GM12878 (cell line): ENCODE measurements at regions not wholly inside any gene's neighbourhood (a gene's known extent, or its start where the extent isn't known, plus 50 kb on each side); places are given as distances from the start of the nearest gene placed in this dataset.

Experiments
- ATAC-seq: fragments of 200-7000 bp; cut with Tn5 transposase; 3 replicates; pipeline ENCODE4 v1.9.1; 2020; ENCODE audit warnings: mild to moderate bottlenecking, moderate library complexity
- BruUV-seq: library from RNA; stranded (reverse); fragments of 400-500 nt; replicated peaks from 2 replicates; lab custom pipeline; 2021; lab: Mats Ljungman, UMichigan
- CTCF ChIA-PET: fragments of 300-600 bp; sonication (Branson Sonifier 250); formaldehyde crosslinking; extraction: SDS; loops from one replicate; lab custom pipeline; 2021; ENCODE audit warnings: inconsistent platforms; lab: Yijun Ruan, JAX
- POLR2A ChIA-PET: fragments of 350-600 bp; formaldehyde crosslinking; extraction: SDS; loops from one replicate; lab custom pipeline; 2021; ENCODE audit warnings: inconsistent platforms; lab: Charles Lee
- RAD21 ChIA-PET: fragments of 300-600 bp; sonication (Branson Sonifier 250); formaldehyde crosslinking; loops from one replicate; lab custom pipeline; 2023; ENCODE audit warnings: antibody characterized with exemption; ENCODE audit not compliant: unreplicated experiment; lab: Charles Lee
- SMC1A ChIA-PET: fragments of 300-600 bp; sonication (Branson Sonifier 250); formaldehyde crosslinking; loops from one replicate; lab custom pipeline; 2023; ENCODE audit not compliant: unreplicated experiment, uncharacterized antibody; lab: Charles Lee
- DNase-seq: peaks from one replicate; pipeline ENCODE4 v3.0.0-alpha.2; 2011; ENCODE audit warnings: low read depth, low spot score
- FAIRE-seq: peaks from 3 replicates; lab custom pipeline; 2011; peaks lifted over from hg19 to GRCh38; lab: Jason Lieb, UNC
- H2AFZ ChIP-seq: 2 replicates; pipeline ENCODE4 v1.6.0; 2011; ENCODE audit warnings: low read depth, low read length, control low read depth; ENCODE audit not compliant: control insufficient read depth
- H3K27ac ChIP-seq: 2 replicates; pipeline ENCODE4 v1.5.1; 2011; ENCODE audit warnings: control low read depth; ENCODE audit not compliant: control insufficient read depth, insufficient read depth
- H3K27me3 ChIP-seq, 2 experiments: replicated peaks in 1 of 2; 2 replicates each; pipeline versions ENCODE4 v1.6.0 to v1.6.1; 2011; ENCODE audit warnings: low read length in 1 of 2; ENCODE audit not compliant: control insufficient read depth in 2 of 2, insufficient read depth in 2 of 2
- H3K36me3 ChIP-seq, 2 experiments: 2 replicates each; pipeline ENCODE4 v1.5.1; 2011; ENCODE audit warnings: low read length in 1 of 2; ENCODE audit not compliant: control insufficient read depth in 2 of 2, insufficient read depth in 2 of 2
- H3K4me1 ChIP-seq: 2 replicates; pipeline ENCODE4 v1.6.1; 2011; ENCODE audit warnings: mild to moderate bottlenecking, low read length, moderate library complexity, mixed read lengths; ENCODE audit not compliant: control insufficient read depth, insufficient read depth
- H3K4me2 ChIP-seq: 2 replicates; pipeline ENCODE4 v1.6.0; 2011; ENCODE audit warnings: control low read depth; ENCODE audit not compliant: control insufficient read depth, insufficient read depth
- H3K4me3 ChIP-seq: fragments of 200-600 bp; sonication (generic); 2 replicates; pipeline ENCODE4 v1.5.1; 2016
- H3K79me2 ChIP-seq: 2 replicates; pipeline ENCODE4 v1.6.0; 2011; ENCODE audit warnings: low read length; ENCODE audit not compliant: control insufficient read depth, insufficient read depth
- H3K9ac ChIP-seq: 2 replicates; pipeline ENCODE4 v1.8.0; 2011; ENCODE audit warnings: low read length, control low read depth, mixed read lengths; ENCODE audit not compliant: control insufficient read depth, insufficient read depth
- H3K9me3 ChIP-seq: replicated peaks from 3 replicates; pipeline ENCODE4 v1.5.1; 2011; ENCODE audit warnings: mild to moderate bottlenecking, low read length; ENCODE audit not compliant: control insufficient read depth, insufficient read depth
- H4K20me1 ChIP-seq: 2 replicates; pipeline ENCODE4 v1.6.0; 2011; ENCODE audit not compliant: control insufficient read depth, insufficient read depth
- CBFB ChIP-seq: IDR thresholded peaks from 2 replicates; pipeline ENCODE4 v1.6.1; 2016; ENCODE audit warnings: antibody characterized with exemption, low read depth
- CBX5 ChIP-seq: sonication (generic); IDR thresholded peaks from 2 replicates; pipeline ENCODE4 v1.6.1; 2016; ENCODE audit warnings: low read depth, moderate library complexity, mild to moderate bottlenecking, inconsistent platforms
- CHD4 ChIP-seq: fragments of 200-600 bp; sonication (generic); IDR thresholded peaks from 2 replicates; pipeline ENCODE4 v1.6.1; 2016; ENCODE audit warnings: mild to moderate bottlenecking
- CTCF ChIP-seq, 3 experiments: IDR thresholded peaks in 2 of 3; conservative IDR thresholded peaks in 1 of 3; 2 replicates each; pipeline ENCODE4 v1.5.1; 2011; ENCODE audit warnings: low read depth in 3 of 3, low read length in 3 of 3, mild to moderate bottlenecking in 3 of 3, control low read depth in 2 of 3, moderate library complexity in 2 of 3, inconsistent platforms in 1 of 3, mixed read lengths in 1 of 3; ENCODE audit not compliant: control insufficient read depth in 2 of 3, insufficient read depth in 1 of 3; ENCODE audit errors: extremely low read depth in 1 of 3
- EED ChIP-seq: sonication (generic); IDR thresholded peaks from 2 replicates; pipeline ENCODE4 v1.6.1; 2016; ENCODE audit warnings: antibody characterized with exemption, low read depth
- IRF4 ChIP-seq: IDR thresholded peaks from 2 replicates; pipeline ENCODE4 v1.6.1; 2011; ENCODE audit warnings: low read depth, low read length
- KAT2A ChIP-seq: conservative IDR thresholded peaks from 2 replicates; pipeline ENCODE4 v1.6.1; 2011; ENCODE audit warnings: low read depth, low read length; ENCODE audit not compliant: control insufficient read depth
- MYC ChIP-seq: IDR thresholded peaks from 2 replicates; pipeline ENCODE4 v1.6.1; 2011; ENCODE audit warnings: mild to moderate bottlenecking, low read length, moderate library complexity, inconsistent platforms; ENCODE audit not compliant: insufficient read depth, insufficient replicate concordance, insufficient read length, severe bottlenecking
- RBBP5 ChIP-seq: fragments of 200-600 bp; sonication (generic); conservative IDR thresholded peaks from 2 replicates; pipeline ENCODE4 v1.6.1; 2016
- SMAD1 ChIP-seq: fragments of 450-650 bp; IDR thresholded peaks from 2 replicates; pipeline ENCODE4 v1.6.1; 2018; ENCODE audit warnings: mild to moderate bottlenecking, low read depth; ENCODE audit not compliant: partially characterized antibody
- SREBF2 ChIP-seq: IDR thresholded peaks from 2 replicates; pipeline ENCODE4 v1.6.1; 2012; ENCODE audit warnings: mild to moderate bottlenecking, low read length
- ZBTB33 ChIP-seq: fragments of 450-650 bp; IDR thresholded peaks from 2 replicates; pipeline ENCODE4 v1.6.1; 2017; ENCODE audit warnings: mild to moderate bottlenecking
- WGBS: methylation state at CpG from one replicate; pipeline ENCODE4 v1.1.6; 2016; ENCODE audit warnings: low lambda C conversion rate; ENCODE audit not compliant: insufficient replicate concordance, insufficient coverage; ENCODE audit errors: missing lambda C conversion rate; 5-methylcytosine and 5-hydroxymethylcytosine counted together
- in situ Hi-C: fragments of 300-500 bp; cut with MboI; formaldehyde crosslinking; loops from 9 replicates; pipeline ENCODE4 v1.14.3; 2018; ENCODE audit warnings: mixed read lengths
- intact Hi-C: fragments of 100-400 bp; cut with micrococcal nuclease; formaldehyde crosslinking; loops from one replicate; pipeline ENCODE4 v1.14.2; 2022; ENCODE audit not compliant: unreplicated experiment
- TF ChIP-seq, protein P1 (sequence below): fragments of 450-650 bp; IDR thresholded peaks from 2 replicates; pipeline ENCODE4 v1.6.1; 2016; ENCODE audit warnings: mild to moderate bottlenecking, moderate library complexity, borderline replicate concordance

GRCh38 chr17:72333570-72333969 lies 212.8 kb downstream of the SOX9 start:
- in situ Hi-C loops (no loop called here), intact Hi-C loops (no loop called here)
- H2AFZ ChIP-seq: no peak overlapping the region
- no peaks in the 10 kb centered on the region for H3K79me2 ChIP-seq
- WGBS: 54% methylated on average over 2 of the region's 2 CpGs
- H3K27ac ChIP-seq: no peak overlapping the region
- H3K4me3 ChIP-seq: no peak overlapping the region
- H3K4me2 ChIP-seq: no peak overlapping the region
- RAD21 ChIA-PET: no interaction called here
- ATAC-seq (no peak), FAIRE-seq (no peak), DNase-seq (no peak)
- no peaks in the 10 kb centered on the region; the same call in 1 of the 2 replicates for H3K4me1 ChIP-seq
- H3K36me3 ChIP-seq: no peaks in the 10 kb centered on the region
- CTCF ChIA-PET: no interaction called here
- TF ChIP-seq, protein P1, sequence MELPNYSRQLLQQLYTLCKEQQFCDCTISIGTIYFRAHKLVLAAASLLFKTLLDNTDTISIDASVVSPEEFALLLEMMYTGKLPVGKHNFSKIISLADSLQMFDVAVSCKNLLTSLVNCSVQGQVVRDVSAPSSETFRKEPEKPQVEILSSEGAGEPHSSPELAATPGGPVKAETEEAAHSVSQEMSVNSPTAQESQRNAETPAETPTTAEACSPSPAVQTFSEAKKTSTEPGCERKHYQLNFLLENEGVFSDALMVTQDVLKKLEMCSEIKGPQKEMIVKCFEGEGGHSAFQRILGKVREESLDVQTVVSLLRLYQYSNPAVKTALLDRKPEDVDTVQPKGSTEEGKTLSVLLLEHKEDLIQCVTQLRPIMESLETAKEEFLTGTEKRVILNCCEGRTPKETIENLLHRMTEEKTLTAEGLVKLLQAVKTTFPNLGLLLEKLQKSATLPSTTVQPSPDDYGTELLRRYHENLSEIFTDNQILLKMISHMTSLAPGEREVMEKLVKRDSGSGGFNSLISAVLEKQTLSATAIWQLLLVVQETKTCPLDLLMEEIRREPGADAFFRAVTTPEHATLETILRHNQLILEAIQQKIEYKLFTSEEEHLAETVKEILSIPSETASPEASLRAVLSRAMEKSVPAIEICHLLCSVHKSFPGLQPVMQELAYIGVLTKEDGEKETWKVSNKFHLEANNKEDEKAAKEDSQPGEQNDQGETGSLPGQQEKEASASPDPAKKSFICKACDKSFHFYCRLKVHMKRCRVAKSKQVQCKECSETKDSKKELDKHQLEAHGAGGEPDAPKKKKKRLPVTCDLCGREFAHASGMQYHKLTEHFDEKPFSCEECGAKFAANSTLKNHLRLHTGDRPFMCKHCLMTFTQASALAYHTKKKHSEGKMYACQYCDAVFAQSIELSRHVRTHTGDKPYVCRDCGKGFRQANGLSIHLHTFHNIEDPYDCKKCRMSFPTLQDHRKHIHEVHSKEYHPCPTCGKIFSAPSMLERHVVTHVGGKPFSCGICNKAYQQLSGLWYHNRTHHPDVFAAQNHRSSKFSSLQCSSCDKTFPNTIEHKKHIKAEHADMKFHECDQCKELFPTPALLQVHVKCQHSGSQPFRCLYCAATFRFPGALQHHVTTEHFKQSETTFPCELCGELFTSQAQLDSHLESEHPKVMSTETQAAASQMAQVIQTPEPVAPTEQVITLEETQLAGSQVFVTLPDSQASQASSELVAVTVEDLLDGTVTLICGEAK: no peak
- TF ChIP-seq SREBF2: no peak
- no peak for TF ChIP-seq RBBP5
- TF ChIP-seq CBFB: no peak
- no peak for TF ChIP-seq KAT2A
- TF ChIP-seq IRF4: no peak
- TF ChIP-seq ZBTB33: no peak
- no peak for TF ChIP-seq MYC
- TF ChIP-seq CHD4: no peak
- no peak for TF ChIP-seq CTCF (IDR thresholded peaks at IDR 0.05 in 2 of 3, conservative IDR thresholded peaks at IDR 0.05 in 1 of 3; ENCODE audit: control insufficient read depth in 2 of 3, extremely low read depth in 1 of 3, insufficient read depth in 1 of 3, low read depth in 3 of 3, low read length in 3 of 3)
- no peak for TF ChIP-seq SMAD1
- TF ChIP-seq EED: no peak
- TF ChIP-seq CBX5: no peak
- H3K27me3 ChIP-seq: no peaks in the 10 kb centered on the region
- H4K20me1 ChIP-seq: no peaks in the 10 kb centered on the region
- H3K9ac ChIP-seq: no peak overlapping the region
- POLR2A ChIA-PET: no interaction called here
- SMC1A ChIA-PET: no interaction called here
- no peaks in the 10 kb centered on the region for H3K9me3 ChIP-seq
- no TSS peak for BruUV-seq
